ENCODE measurements at regions not wholly inside any gene's neighbourhood (a gene's known extent, or its start where the extent isn't known, plus 50 kb on each side); places are given as distances from the start of the nearest gene placed in this dataset.

DNA sequence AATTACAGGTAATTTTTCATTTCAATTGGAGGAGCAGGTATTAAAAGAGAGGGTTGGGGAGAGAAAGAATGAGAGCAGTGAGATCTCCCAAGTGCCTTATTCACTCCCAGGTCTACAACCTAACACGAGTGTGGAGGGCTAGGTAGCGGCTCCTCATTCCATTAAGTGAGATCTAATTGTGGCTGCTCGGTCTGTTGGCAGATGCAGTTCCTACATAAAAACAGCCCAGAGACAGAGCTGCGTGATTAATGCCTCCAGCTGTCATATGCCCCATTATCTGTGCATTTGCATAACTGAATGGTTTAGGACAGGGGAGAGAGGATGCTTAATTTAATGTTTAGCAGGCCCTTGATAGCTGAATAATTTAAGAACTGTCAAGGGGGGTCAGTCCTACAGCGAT, 100.5 kb downstream of the PSAT1 start:
- TF ChIP-seq, protein P1, sequence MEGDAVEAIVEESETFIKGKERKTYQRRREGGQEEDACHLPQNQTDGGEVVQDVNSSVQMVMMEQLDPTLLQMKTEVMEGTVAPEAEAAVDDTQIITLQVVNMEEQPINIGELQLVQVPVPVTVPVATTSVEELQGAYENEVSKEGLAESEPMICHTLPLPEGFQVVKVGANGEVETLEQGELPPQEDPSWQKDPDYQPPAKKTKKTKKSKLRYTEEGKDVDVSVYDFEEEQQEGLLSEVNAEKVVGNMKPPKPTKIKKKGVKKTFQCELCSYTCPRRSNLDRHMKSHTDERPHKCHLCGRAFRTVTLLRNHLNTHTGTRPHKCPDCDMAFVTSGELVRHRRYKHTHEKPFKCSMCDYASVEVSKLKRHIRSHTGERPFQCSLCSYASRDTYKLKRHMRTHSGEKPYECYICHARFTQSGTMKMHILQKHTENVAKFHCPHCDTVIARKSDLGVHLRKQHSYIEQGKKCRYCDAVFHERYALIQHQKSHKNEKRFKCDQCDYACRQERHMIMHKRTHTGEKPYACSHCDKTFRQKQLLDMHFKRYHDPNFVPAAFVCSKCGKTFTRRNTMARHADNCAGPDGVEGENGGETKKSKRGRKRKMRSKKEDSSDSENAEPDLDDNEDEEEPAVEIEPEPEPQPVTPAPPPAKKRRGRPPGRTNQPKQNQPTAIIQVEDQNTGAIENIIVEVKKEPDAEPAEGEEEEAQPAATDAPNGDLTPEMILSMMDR (IDR thresholded peaks at IDR 0.05; ENCODE audit: borderline replicate concordance, control extremely low read depth, extremely low read depth, insufficient read depth, missing control alignments), result no peak
- in situ Hi-C loops (cut with MboI; ENCODE audit: low sequenced_read_pairs, unreplicated experiment), result no loop called here
- DNase-seq (ENCODE audit: low spot score), result no peak

DNA sequence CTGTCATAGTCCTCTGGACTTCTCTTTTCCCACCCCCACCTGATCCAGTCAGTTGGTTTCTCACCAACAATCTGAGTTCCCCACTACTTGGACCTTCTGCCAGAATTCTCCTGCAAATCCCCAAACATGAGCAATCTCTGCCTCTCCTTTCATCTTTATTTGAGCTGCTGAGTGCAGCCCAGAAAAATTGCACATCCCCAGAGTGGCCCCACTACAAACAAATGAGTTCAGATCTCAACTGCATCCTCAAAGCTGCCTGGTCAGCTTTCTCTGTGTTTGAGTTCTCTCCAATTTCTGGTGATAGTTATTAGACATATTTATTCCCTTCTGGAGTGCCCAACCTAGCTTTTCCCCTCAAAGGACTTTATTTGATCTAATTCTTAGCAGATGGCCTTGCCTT, 102.2 kb downstream of the PSAT1 start:
- in situ Hi-C loops (cut with MboI; ENCODE audit: low sequenced_read_pairs, unreplicated experiment), result no loop called here
- no peak for DNase-seq (ENCODE audit: low spot score)
- TF ChIP-seq, protein P1 (IDR thresholded peaks at IDR 0.05; ENCODE audit: borderline replicate concordance, control extremely low read depth, extremely low read depth, insufficient read depth, missing control alignments), result no peak

DNA sequence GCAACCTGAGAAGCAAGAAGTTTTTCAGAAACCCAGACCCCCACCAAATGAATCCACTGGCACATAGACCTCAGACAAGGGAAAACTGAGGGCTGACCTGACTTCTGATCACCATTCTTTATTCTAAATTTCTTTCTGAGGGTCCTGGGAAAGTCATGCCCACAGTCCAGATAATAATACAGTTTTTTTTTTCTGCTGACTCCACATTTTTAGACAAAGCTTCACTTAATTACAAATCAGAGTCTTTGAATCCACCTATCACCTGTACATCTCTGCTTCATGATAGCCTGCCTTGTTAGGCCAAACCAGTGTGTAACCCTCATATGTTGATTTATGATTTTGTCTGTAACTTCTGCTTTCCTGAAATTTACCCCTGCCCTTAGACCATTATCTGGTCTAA, 103.6 kb downstream of the PSAT1 start:
- no peak for DNase-seq (ENCODE audit: low spot score)
- TF ChIP-seq, protein P1 (IDR thresholded peaks at IDR 0.05; ENCODE audit: borderline replicate concordance, control extremely low read depth, extremely low read depth, insufficient read depth, missing control alignments), result no peak
- in situ Hi-C loops (cut with MboI; ENCODE audit: low sequenced_read_pairs, unreplicated experiment), result no loop called here

DNA sequence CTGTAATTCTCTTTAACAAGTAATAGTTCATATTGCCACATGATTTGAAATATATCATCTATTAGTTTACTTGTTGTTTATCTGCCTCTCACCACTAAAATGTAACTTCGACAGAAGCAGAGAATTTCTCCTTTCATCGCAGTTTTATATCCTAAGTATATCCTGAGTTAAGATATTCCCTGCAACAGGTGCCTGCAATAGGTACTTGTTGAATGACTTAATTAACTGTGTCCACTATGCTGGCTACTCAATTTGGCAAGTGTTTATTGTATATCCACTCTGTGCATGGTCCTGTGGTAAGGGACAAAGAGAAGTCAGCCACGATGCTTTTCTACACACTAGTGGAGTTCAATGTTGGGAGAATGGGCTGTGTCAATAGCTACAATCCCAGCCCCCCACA, 108.5 kb downstream of the PSAT1 start:
- TF ChIP-seq, protein P1 (IDR thresholded peaks at IDR 0.05; ENCODE audit: borderline replicate concordance, control extremely low read depth, extremely low read depth, insufficient read depth, missing control alignments), result no peak
- in situ Hi-C loops (cut with MboI; ENCODE audit: low sequenced_read_pairs, unreplicated experiment), result no loop called here
- no peak for DNase-seq (ENCODE audit: low spot score)

DNA sequence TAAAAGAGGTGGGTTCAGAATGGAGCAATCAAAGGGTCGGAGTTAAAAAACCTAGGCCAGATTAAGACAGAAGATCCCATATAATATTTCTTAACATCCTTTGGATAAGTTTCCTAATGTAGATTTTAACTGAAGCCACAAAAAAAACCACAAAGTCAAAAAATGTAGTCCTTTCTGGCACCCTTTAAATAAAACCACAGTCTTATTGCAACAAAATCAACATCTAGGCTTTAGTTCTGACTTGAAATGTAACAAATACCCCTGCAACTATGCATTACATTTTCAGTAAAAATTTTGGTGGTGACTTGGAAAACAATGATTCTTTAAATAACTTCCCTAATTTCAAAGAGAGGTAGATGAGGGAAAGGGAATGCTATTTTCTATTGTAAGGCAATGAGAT, 109.2 kb downstream of the PSAT1 start:
- TF ChIP-seq, protein P1 (IDR thresholded peaks at IDR 0.05; ENCODE audit: borderline replicate concordance, control extremely low read depth, extremely low read depth, insufficient read depth, missing control alignments), result no peak
- in situ Hi-C loops (cut with MboI; ENCODE audit: low sequenced_read_pairs, unreplicated experiment), result no loop called here
- no peak for DNase-seq (ENCODE audit: low spot score)

DNA sequence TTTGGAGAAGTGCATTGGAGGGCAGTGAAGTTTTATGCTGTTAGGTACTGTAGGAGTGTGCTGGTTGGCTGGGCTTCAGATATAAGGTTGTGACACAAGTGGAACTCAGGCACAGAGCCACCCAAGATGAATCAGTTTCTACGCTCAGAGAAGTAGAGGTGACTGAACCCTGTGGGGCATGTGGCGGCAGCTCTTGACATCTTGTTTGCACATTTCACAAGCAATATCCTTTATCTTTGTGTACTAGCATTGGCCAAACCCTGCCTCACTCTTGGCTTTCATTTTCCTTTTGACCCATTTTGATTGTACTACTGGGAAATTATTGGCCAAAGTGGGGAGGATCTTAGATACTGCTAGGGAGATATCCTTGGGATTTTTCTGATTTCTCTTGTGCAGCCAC, 110.0 kb downstream of the PSAT1 start:
- TF ChIP-seq, protein P1 (IDR thresholded peaks at IDR 0.05; ENCODE audit: borderline replicate concordance, control extremely low read depth, extremely low read depth, insufficient read depth, missing control alignments), result no peak
- in situ Hi-C loops (cut with MboI; ENCODE audit: low sequenced_read_pairs, unreplicated experiment), result no loop called here
- DNase-seq (ENCODE audit: low spot score), result no peak
